Upper lobe of left lung (tissue), 6 donors: ENCODE measurements at regions not wholly inside any gene's neighbourhood (a gene's known extent, or its start where the extent isn't known, plus 50 kb on each side); places are given as distances from the start of the nearest gene placed in this dataset.

Source experiments
- ATAC-seq, 2 donors: fragments of 200-7000 bp; cut with Tn5 transposase; one replicate each; pipeline ENCODE4 v1.9.1; 2022; ENCODE audit warnings: mild to moderate bottlenecking in 2 of 2, moderate library complexity in 2 of 2; ENCODE audit not compliant: low FRiP score in 2 of 2
- DNase-seq, 2 donors: peaks; one replicate each; pipeline ENCODE4 v3.0.0-alpha.2; 2019 to 2020
- H3K27ac ChIP-seq, 4 donors: fragments of 200-600 bp; sonication (generic); one replicate each; pipeline ENCODE4 v1.5.1; 2016 to 2019
- H3K27me3 ChIP-seq, 4 donors: fragments of 200-600 bp; sonication (generic); one replicate each; pipeline ENCODE4 v1.5.1; 2017 to 2019
- H3K36me3 ChIP-seq, 4 donors: fragments of 200-600 bp; sonication (generic); one replicate each; pipeline ENCODE4 v1.5.1; 2016 to 2019
- H3K4me1 ChIP-seq, 4 donors: fragments of 200-600 bp; sonication (generic); one replicate each; pipeline ENCODE4 v1.5.1; 2018 to 2019
- H3K4me3 ChIP-seq, 4 donors: fragments of 200-600 bp; sonication (generic); one replicate each; pipeline ENCODE4 v1.5.1; 2017 to 2019; ENCODE audit warnings: mild to moderate bottlenecking in 2 of 4, moderate library complexity in 1 of 4
- H3K9me3 ChIP-seq, 4 donors: fragments of 200-600 bp; sonication (generic); one replicate each; pipeline ENCODE4 v1.5.1; 2018 to 2019
- CTCF ChIP-seq, 6 experiments: fragments of 450-650 bp in 4 of 6; fragments of 200-600 bp in 2 of 6; sonication (generic) in 2 of 6; IDR thresholded peaks; one replicate each; pipeline ENCODE4 v1.5.1; 2016 to 2019; ENCODE audit warnings: antibody characterized with exemption in 6 of 6
- EP300 ChIP-seq, 4 donors: sonication (generic); formaldehyde crosslinking; IDR thresholded peaks; one replicate each; pipeline ENCODE4 v1.5.1; 2017; ENCODE audit warnings: antibody characterized with exemption in 4 of 4, control low read depth in 2 of 4
- POLR2A ChIP-seq, 4 donors: fragments of 450-650 bp; IDR thresholded peaks; one replicate each; pipeline ENCODE4 v1.5.1; 2016 to 2017; ENCODE audit warnings: antibody characterized with exemption in 4 of 4, mild to moderate bottlenecking in 2 of 4
- POLR2AphosphoS5 ChIP-seq, 2 donors: sonication (generic); formaldehyde crosslinking; IDR thresholded peaks; one replicate each; pipeline ENCODE4 v1.5.1; 2017; ENCODE audit warnings: antibody characterized with exemption in 2 of 2
- WGBS, 2 donors: methylation state at CpG; one replicate each; pipeline ENCODE4 v1.1.5; 2017 to 2018; 5-methylcytosine and 5-hydroxymethylcytosine counted together
- donor health status: DM: no; HTN: no; CAD: no; lungs with moderate emphysema.
- donor health status: DM: no; HTN: yes; CAD: no; lungs with severe emphysema.

- ATAC-seq (no peak), DNase-seq (no peak)
- TF ChIP-seq EP300 (IDR thresholded peaks at IDR 0.05) (no peak), CTCF (IDR thresholded peaks at IDR 0.05) (no peak), POLR2A (IDR thresholded peaks at IDR 0.05) (no peak), POLR2AphosphoS5 (IDR thresholded peaks at IDR 0.05) (no peak)
- H3K4me1 ChIP-seq = no peaks in the 10 kb centered on the region
- no peak overlapping the region for H3K27ac ChIP-seq
- H3K9me3 ChIP-seq = no peaks in the 10 kb centered on the region
- WGBS, 2 donors = 97 to 100% methylated on average over 4 to 6 of the region's 6 CpGs
- H3K36me3 ChIP-seq = no peaks in the 10 kb centered on the region
- no peak overlapping the region for H3K4me3 ChIP-seq
- H3K27me3 ChIP-seq = no peaks in the 10 kb centered on the region
These were observed 284.8 kb upstream of the PPP2R2D start for GRCh38 chr10:131616040-131616439.

- no peaks in the 10 kb centered on the region for H3K36me3 ChIP-seq
- no peak overlapping the region for H3K4me3 ChIP-seq
- H3K9me3 ChIP-seq = no peaks in the 10 kb centered on the region
- H3K4me1 ChIP-seq = no peaks in the 10 kb centered on the region
- H3K27ac ChIP-seq = no peak overlapping the region
- no peak for ATAC-seq
- DNase-seq = peak in 1 of 2 donors; percentile 77
- TF ChIP-seq EP300 (IDR thresholded peaks at IDR 0.05) = no peak
- TF ChIP-seq CTCF (IDR thresholded peaks at IDR 0.05) = no peak
- no peak for TF ChIP-seq POLR2A (IDR thresholded peaks at IDR 0.05)
- H3K27me3 ChIP-seq = no peaks in the 10 kb centered on the region
- 73 to 77% methylated on average over 14 to 29 of the region's 36 CpGs for WGBS, 2 donors
These were observed 283.5 kb upstream of the PPP2R2D start for GRCh38 chr10:131617113-131617858.

- no peaks in the 10 kb centered on the region for H3K27me3 ChIP-seq
- ATAC-seq = peak in 1 of 2 donors; percentile 6
These were observed 282.1 kb upstream of the PPP2R2D start for GRCh38 chr10:131618587-131619267.

GRCh38 chr10:131620314-131620713 lies 280.5 kb upstream of the PPP2R2D start:
- no peaks in the 10 kb centered on the region for H3K36me3 ChIP-seq
- ATAC-seq (peak; percentile 27 to 28), DNase-seq (peak in 1 of 2 donors; percentile 43)
- no peak overlapping the region for H3K4me3 ChIP-seq
- H3K4me1 ChIP-seq = no peaks in the 10 kb centered on the region
- no peaks in the 10 kb centered on the region for H3K9me3 ChIP-seq
- no peak overlapping the region for H3K27ac ChIP-seq
- no peaks in the 10 kb centered on the region for H3K27me3 ChIP-seq
- 84% methylated on average over 5 of the region's 6 CpGs; no CpG with 5 or more reads in 1 of the 2 donors for WGBS, 2 donors
- no peak for TF ChIP-seq POLR2AphosphoS5 (IDR thresholded peaks at IDR 0.05)
- TF ChIP-seq POLR2A (IDR thresholded peaks at IDR 0.05) = no peak
- TF ChIP-seq CTCF (IDR thresholded peaks at IDR 0.05) = no peak

More at GRCh38 chr10:131618587-131619267, 282.1 kb upstream of the PPP2R2D start:
- TF ChIP-seq CTCF (IDR thresholded peaks at IDR 0.05) (no peak), POLR2A (IDR thresholded peaks at IDR 0.05) (no peak), POLR2AphosphoS5 (IDR thresholded peaks at IDR 0.05) (no peak), EP300 (IDR thresholded peaks at IDR 0.05) (no peak)
- H3K36me3 ChIP-seq = no peaks in the 10 kb centered on the region
- DNase-seq = peak in 1 of 2 donors; percentile 70
- H3K27ac ChIP-seq = no peak overlapping the region
- H3K9me3 ChIP-seq = no peaks in the 10 kb centered on the region
- H3K4me1 ChIP-seq = no peaks in the 10 kb centered on the region
- H3K4me3 ChIP-seq = no peak overlapping the region
- 63% methylated on average over 19 of the region's 21 CpGs; no CpG with 5 or more reads in 1 of the 2 donors for WGBS, 2 donors
